Right atrium auricular region (tissue), 2 donors: ENCODE measurements at regions not wholly inside any gene's neighbourhood (a gene's known extent, or its start where the extent isn't known, plus 50 kb on each side); places are given as distances from the start of the nearest gene placed in this dataset.

Source experiments
- DNase-seq: peaks from one replicate; pipeline ENCODE4 v3.0.0-alpha.2; 2019; ENCODE audit warnings: low spot score
- H3K27ac ChIP-seq, 2 donors: fragments of 200-600 bp; sonication (generic); 1 replicate in 1 of 2; 2 replicates in 1 of 2; pipeline ENCODE4 v1.5.1; 2016 to 2019
- H3K27me3 ChIP-seq, 2 donors: fragments of 200-600 bp; sonication (generic); one replicate each; pipeline versions ENCODE4 v1.5.1 to v1.6.0; 2017 to 2019
- H3K36me3 ChIP-seq: fragments of 200-600 bp; sonication (generic); one replicate; pipeline ENCODE4 v1.5.1; 2016
- H3K4me1 ChIP-seq, 2 donors: fragments of 200-600 bp; sonication (generic); one replicate each; pipeline versions ENCODE4 v1.5.1 to v1.6.0; 2017 to 2019
- H3K4me3 ChIP-seq, 2 donors: fragments of 200-600 bp; sonication (generic); 1 replicate in 1 of 2; 2 replicates in 1 of 2; pipeline ENCODE4 v1.5.1; 2017 to 2019; ENCODE audit warnings: mild to moderate bottlenecking in 1 of 2, moderate library complexity in 1 of 2
- H3K9me3 ChIP-seq, 2 donors: fragments of 200-600 bp; sonication (generic); one replicate each; pipeline ENCODE4 v1.5.1; 2019
- TF ChIP-seq, protein P1 (sequence below), 2 donors: fragments of 200-600 bp; sonication (generic); IDR thresholded peaks; one replicate each; pipeline ENCODE4 v1.5.1; 2019; ENCODE audit warnings: antibody characterized with exemption in 2 of 2

DNA sequence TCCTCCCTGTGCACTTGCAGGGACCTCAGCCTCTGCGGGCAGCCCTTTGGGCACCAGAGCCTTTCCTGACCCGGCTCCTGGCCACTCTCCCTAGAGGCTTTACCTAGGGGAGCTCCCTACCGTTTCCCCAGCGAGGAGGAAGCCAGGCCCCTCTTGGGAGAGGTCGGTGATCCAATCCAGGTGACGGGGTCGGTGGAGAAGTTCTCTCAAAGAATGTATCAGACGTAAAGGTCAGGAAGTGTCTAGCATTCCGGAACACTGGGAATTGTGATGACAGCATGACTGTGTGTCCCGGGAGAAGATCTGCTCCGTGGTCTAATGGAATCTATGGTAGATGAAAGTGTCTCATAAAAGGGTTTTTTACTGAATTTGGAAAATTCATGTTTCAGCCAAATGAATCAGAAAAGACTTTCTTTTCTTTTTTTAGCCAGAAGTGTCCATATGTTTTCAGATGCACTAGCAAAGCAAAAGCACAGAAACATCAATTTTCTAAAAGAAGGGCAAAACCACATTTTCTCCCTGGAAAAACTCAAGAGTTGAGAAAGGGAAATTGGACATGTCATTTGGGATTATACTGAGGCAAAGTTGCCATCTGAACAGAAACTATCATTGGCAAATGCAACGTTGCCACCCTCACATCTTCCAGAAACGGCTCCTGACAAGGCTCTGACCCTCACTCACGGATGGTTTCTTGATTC lies 289.4 kb downstream of the THBS2 start:
- Histone ChIP-seq H3K27ac (no peak overlapping the region), H3K27me3 (no peaks in the 10 kb centered on the region)
- no peak for DNase-seq

DNA sequence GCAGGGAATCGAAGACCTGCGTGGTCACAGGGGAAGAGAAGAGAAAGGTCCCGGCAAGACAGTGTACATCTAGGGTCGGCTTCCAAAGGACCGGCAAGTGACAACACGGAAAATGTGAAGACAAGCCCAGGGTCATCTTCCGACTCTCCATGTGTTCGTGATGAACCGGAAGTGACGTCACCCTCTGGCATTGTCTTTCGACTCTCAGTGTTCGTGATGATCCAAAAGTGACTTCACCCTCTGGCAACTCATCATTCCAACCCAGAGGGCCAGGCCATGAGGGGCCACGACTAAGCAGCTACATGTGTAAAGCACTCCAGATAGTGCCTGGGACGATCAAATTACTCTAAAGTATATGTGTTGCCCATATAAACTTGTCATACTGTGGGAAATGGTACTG lies 290.8 kb downstream of the THBS2 start:
- Histone ChIP-seq H3K4me1 (no peaks in the 10 kb centered on the region), H3K9me3 (no peaks in the 10 kb centered on the region), H3K27me3 (no peaks in the 10 kb centered on the region), H3K4me3 (no peak overlapping the region), H3K36me3 (no peaks in the 10 kb centered on the region), H3K27ac (no peak overlapping the region)
- no peak for DNase-seq
- TF ChIP-seq, protein P1, sequence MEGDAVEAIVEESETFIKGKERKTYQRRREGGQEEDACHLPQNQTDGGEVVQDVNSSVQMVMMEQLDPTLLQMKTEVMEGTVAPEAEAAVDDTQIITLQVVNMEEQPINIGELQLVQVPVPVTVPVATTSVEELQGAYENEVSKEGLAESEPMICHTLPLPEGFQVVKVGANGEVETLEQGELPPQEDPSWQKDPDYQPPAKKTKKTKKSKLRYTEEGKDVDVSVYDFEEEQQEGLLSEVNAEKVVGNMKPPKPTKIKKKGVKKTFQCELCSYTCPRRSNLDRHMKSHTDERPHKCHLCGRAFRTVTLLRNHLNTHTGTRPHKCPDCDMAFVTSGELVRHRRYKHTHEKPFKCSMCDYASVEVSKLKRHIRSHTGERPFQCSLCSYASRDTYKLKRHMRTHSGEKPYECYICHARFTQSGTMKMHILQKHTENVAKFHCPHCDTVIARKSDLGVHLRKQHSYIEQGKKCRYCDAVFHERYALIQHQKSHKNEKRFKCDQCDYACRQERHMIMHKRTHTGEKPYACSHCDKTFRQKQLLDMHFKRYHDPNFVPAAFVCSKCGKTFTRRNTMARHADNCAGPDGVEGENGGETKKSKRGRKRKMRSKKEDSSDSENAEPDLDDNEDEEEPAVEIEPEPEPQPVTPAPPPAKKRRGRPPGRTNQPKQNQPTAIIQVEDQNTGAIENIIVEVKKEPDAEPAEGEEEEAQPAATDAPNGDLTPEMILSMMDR (IDR thresholded peaks at IDR 0.05): no peak

More for the DNA sequence above, 289.4 kb downstream of the THBS2 start:
- no peaks in the 10 kb centered on the region for H3K4me1 ChIP-seq
- no peak overlapping the region for H3K4me3 ChIP-seq
- no peaks in the 10 kb centered on the region for H3K36me3 ChIP-seq
- TF ChIP-seq, protein P1 (IDR thresholded peaks at IDR 0.05): no peak
- H3K9me3 ChIP-seq: no peaks in the 10 kb centered on the region

DNA sequence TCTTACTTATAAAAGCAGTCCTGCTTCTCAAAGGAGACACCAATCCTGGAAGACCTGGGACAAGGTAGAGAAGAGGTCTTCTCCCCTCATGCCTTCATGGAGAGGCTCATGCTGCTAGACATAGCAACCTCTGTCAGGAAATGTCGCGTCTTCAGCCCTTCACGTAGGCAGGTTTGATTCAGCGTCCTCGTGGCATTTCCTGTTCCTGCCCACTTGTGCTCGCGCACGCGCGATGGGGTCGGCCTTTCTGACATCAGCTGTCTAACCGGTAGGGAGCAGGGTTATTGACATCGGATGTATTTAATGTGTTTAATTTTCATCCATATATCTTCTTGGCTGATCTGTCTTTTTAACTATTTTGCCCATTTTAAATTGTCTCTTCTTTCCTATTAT lies 292.4 kb downstream of the THBS2 start:
- no peaks in the 10 kb centered on the region for H3K4me1 ChIP-seq
- H3K27ac ChIP-seq: no peak overlapping the region
- no peaks in the 10 kb centered on the region for H3K9me3 ChIP-seq
- H3K27me3 ChIP-seq: no peaks in the 10 kb centered on the region
- no peaks in the 10 kb centered on the region for H3K36me3 ChIP-seq
- TF ChIP-seq, protein P1 (IDR thresholded peaks at IDR 0.05): no peak
- no peak for DNase-seq
- no peak overlapping the region for H3K4me3 ChIP-seq

DNA sequence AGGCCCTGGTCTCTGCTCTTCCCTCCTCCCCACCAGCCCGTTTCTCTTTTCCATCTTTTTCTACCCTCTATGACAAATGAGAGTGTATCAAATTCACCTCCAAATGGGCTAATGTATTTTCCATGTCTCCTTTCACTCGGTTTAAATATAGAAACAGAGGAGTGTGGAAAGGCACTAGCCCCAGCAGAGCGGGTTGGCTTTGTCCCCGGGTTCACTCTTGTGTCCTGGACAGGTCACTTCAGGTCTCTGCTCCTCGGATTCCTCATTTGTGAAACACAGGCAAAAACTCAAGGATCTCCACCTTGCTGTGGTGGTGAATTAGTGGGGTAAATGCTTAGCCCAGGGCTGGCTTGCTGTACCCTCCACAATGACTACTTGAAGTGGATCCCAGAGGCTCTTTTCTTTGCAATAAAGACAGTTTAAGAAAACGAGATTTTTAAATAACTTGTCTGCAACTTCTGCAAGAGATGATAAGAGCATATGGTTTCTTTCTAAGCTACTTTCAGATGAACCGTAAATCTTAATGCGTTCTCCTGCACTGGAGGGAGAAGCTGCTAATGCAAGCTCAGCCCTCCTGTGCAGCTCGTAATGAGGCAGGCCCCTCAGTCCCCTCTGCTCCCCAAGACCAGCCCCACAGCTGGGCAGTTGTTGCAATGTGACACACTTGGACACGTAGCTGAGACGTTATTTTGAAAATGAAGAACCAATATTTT lies 292.9 kb downstream of the THBS2 start:
- Histone ChIP-seq H3K4me1 (no peaks in the 10 kb centered on the region), H3K9me3 (no peaks in the 10 kb centered on the region), H3K27me3 (no peaks in the 10 kb centered on the region), H3K4me3 (no peak overlapping the region), H3K27ac (no peak overlapping the region), H3K36me3 (no peaks in the 10 kb centered on the region)
- TF ChIP-seq, protein P1 (IDR thresholded peaks at IDR 0.05): no peak
- no peak for DNase-seq

DNA sequence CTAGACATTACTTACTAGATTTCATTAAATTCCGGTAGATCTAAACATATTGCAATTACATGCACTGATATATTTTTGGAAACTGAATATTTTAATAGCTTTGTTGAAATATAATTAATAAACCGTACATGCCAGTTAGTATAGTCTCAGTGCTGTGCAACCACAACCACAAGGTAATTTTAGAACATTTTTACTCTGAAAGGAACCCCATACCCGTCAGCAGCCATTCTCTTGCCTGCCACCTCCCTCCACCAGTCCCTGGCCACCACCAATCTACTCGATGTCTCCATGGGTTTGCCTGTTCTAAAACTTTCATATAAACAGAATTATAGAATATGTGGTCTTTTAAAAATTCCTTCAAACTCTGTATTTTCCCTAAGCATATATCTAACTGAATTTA lies 293.9 kb downstream of the THBS2 start:
- Histone ChIP-seq H3K27ac (no peak overlapping the region), H3K36me3 (no peaks in the 10 kb centered on the region), H3K27me3 (no peaks in the 10 kb centered on the region), H3K4me3 (no peak overlapping the region), H3K4me1 (no peaks in the 10 kb centered on the region), H3K9me3 (no peaks in the 10 kb centered on the region)
- TF ChIP-seq, protein P1 (IDR thresholded peaks at IDR 0.05): no peak
- no peak for DNase-seq
